Neuronal stem cell (in vitro differentiated cells): ENCODE measurements at regions not wholly inside any gene's neighbourhood (a gene's known extent, or its start where the extent isn't known, plus 50 kb on each side); places are given as distances from the start of the nearest gene placed in this dataset.

ENCODE experiments used
- DNase-seq: peaks from one replicate; pipeline ENCODE4 v3.0.0-alpha.2; 2013; ENCODE audit warnings: low spot score
- H2AFZ ChIP-seq: one replicate; pipeline ENCODE4 v1.6.1; 2013; ENCODE audit warnings: mild to moderate bottlenecking, low read length, inconsistent platforms
- H2AK5ac ChIP-seq: 2 replicates; pipeline ENCODE4 v1.6.1; 2013; ENCODE audit warnings: low read depth, mild to moderate bottlenecking, inconsistent platforms, low read length, moderate library complexity, mixed read lengths
- H2BK120ac ChIP-seq: 2 replicates; pipeline ENCODE4 v1.6.1; 2013; ENCODE audit warnings: low read depth, mild to moderate bottlenecking, inconsistent platforms, low read length, moderate library complexity, mixed read lengths
- H2BK12ac ChIP-seq: one replicate; pipeline ENCODE4 v1.6.1; 2013; ENCODE audit warnings: low read length, inconsistent platforms
- H2BK15ac ChIP-seq: 2 replicates; pipeline ENCODE4 v1.6.1; 2013; ENCODE audit warnings: mild to moderate bottlenecking, low read length, inconsistent platforms, mixed read lengths
- H2BK5ac ChIP-seq: one replicate; pipeline ENCODE4 v1.6.1; 2013; ENCODE audit warnings: inconsistent platforms, mild to moderate bottlenecking, low read length, moderate library complexity
- H3K14ac ChIP-seq: one replicate; pipeline ENCODE4 v1.6.1; 2013; ENCODE audit warnings: low read length, inconsistent platforms
- H3K18ac ChIP-seq: 2 replicates; pipeline ENCODE4 v1.6.1; 2013; ENCODE audit warnings: low read length, inconsistent platforms
- H3K23ac ChIP-seq: 2 replicates; pipeline ENCODE4 v1.6.1; 2013; ENCODE audit warnings: low read depth, mild to moderate bottlenecking, mixed read lengths, low read length, inconsistent platforms; ENCODE audit not compliant: poor library complexity
- H3K27ac ChIP-seq: replicated peaks from 3 replicates; pipeline ENCODE4 v1.5.1; 2013; ENCODE audit warnings: low read length, inconsistent platforms
- H3K27me3 ChIP-seq, 3 experiments: 2 replicates each; pipeline ENCODE4 v1.6.1; 2013; ENCODE audit warnings: low read length in 3 of 3, mild to moderate bottlenecking in 2 of 3, inconsistent platforms in 1 of 3, low read depth in 1 of 3, mixed read lengths in 1 of 3, moderate library complexity in 1 of 3; ENCODE audit not compliant: control insufficient read depth in 3 of 3, insufficient read depth in 3 of 3
- H3K36me3 ChIP-seq, 2 donors: replicated peaks in 1 of 2; 2 replicates each; pipeline ENCODE4 v1.6.1; 2013; ENCODE audit warnings: low read length in 2 of 2; ENCODE audit not compliant: control insufficient read depth in 2 of 2, insufficient read depth in 2 of 2
- H3K4ac ChIP-seq: 2 replicates; pipeline ENCODE4 v1.6.1; 2013; ENCODE audit warnings: inconsistent platforms, mild to moderate bottlenecking, low read length, moderate library complexity
- H3K4me1 ChIP-seq, 2 donors: 1 replicate in 1 of 2; 2 replicates in 1 of 2; pipeline ENCODE4 v1.6.1; 2013; ENCODE audit warnings: low read length in 2 of 2, low read depth in 1 of 2; ENCODE audit not compliant: control insufficient read depth in 2 of 2, insufficient read depth in 1 of 2
- H3K4me2 ChIP-seq: one replicate; pipeline ENCODE4 v1.6.1; 2013; ENCODE audit warnings: mild to moderate bottlenecking, low read length, inconsistent platforms; ENCODE audit not compliant: insufficient read depth, poor library complexity, severe bottlenecking
- H3K4me3 ChIP-seq, 2 donors: 2 replicates each; pipeline ENCODE4 v1.5.1; 2013; ENCODE audit warnings: low read length in 2 of 2, mild to moderate bottlenecking in 2 of 2, inconsistent platforms in 1 of 2, moderate library complexity in 1 of 2
- H3K79me1 ChIP-seq: one replicate; pipeline ENCODE4 v1.6.1; 2013; ENCODE audit warnings: low read depth, mild to moderate bottlenecking, inconsistent platforms, low read length, moderate library complexity
- H3K9ac ChIP-seq: one replicate; pipeline ENCODE4 v1.6.1; 2013; ENCODE audit warnings: mild to moderate bottlenecking, low read depth, low read length, inconsistent platforms; ENCODE audit not compliant: poor library complexity
- H3K9me3 ChIP-seq, 2 donors: replicated peaks in 1 of 2; 2 replicates each; pipeline versions ENCODE3 to v1.6.1; 2013; ENCODE audit warnings: low read length in 2 of 2, mild to moderate bottlenecking in 2 of 2, inconsistent platforms in 1 of 2, low read depth in 1 of 2, mixed read lengths in 1 of 2, moderate library complexity in 1 of 2; ENCODE audit not compliant: control insufficient read depth in 2 of 2, insufficient read depth in 1 of 2
- H4K8ac ChIP-seq: one replicate; pipeline ENCODE4 v1.6.1; 2013; ENCODE audit warnings: low read depth, mild to moderate bottlenecking, inconsistent platforms, low read length, moderate library complexity
- H4K91ac ChIP-seq: one replicate; pipeline ENCODE4 v1.6.1; 2013; ENCODE audit warnings: low read length, low read depth, mild to moderate bottlenecking, inconsistent platforms; ENCODE audit not compliant: poor library complexity
- WGBS, 2 donors: extraction: QIAGEN DNeasy Blood & Tissue Kit; methylation state at CpG; one replicate each; pipeline ENCODE4 v1.1.7; 2013; ENCODE audit warnings: missing lambda C conversion rate in 2 of 2, mixed read lengths in 1 of 2; ENCODE audit not compliant: insufficient read length in 2 of 2, insufficient replicate concordance in 1 of 2; ENCODE audit errors: extremely low coverage in 2 of 2; 5-methylcytosine and 5-hydroxymethylcytosine counted together

DNA sequence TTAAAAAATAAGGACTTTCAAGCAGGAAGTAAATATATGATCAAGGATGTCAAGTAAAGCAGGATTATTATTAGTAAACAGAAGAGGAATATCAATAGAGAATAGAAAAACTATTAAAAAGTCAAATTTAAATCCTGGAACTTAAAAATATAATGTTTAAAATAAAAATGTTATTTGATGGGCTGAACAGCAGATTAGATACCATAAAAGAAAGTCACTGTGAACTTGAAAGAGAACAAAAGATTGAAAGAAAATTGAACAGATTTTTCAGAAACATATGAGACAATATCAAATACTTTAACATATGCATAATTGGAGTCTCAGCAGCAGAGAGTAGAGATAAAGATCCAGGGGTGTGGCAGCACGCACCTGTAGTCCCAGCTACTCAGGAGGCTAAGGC, 1213.7 kb upstream of the AUTS2 start:
- no CpG with 5 or more reads among the region's 1 CpG for WGBS, 2 donors
- Histone ChIP-seq H3K79me1 (no peaks in the 10 kb centered on the region), H2AFZ (no peak overlapping the region), H3K14ac (no peak overlapping the region), H4K8ac (no peak overlapping the region), H3K9me3 (no peaks in the 10 kb centered on the region), H3K4me2 (no peak overlapping the region), H3K27ac (no peak overlapping the region), H3K23ac (no peak overlapping the region), H3K18ac (no peak overlapping the region), H4K91ac (no peak overlapping the region), H3K4me3 (no peak overlapping the region), H3K4ac (no peak overlapping the region), H2BK15ac (no peak overlapping the region), H2BK5ac (no peak overlapping the region), H2BK120ac (no peak overlapping the region), H3K36me3 (no peaks in the 10 kb centered on the region), H2AK5ac (no peak overlapping the region), H3K27me3 (no peaks in the 10 kb centered on the region), H3K4me1 (no peaks in the 10 kb centered on the region), H2BK12ac (no peak overlapping the region), H3K9ac (no peak overlapping the region)
- DNase-seq: no peak

DNA sequence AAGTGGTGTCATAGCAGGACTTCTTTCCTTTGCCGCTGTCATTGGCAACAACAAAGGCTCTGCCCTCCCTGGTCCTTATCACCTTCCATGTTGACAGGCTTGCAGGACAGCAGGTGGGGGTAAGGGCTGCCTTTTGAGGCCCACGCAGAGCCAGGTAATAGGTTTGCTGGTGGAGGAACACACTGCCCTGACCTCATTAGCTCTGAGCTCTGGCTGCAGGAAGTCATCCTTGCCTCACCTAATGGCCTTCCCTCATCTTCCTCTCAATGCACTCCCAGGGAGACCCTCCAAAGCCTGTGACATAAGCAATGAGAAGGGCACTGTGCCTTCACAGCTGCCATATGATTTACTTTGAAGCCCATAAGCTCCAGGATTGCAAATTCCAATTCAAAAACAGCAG, 1205.2 kb upstream of the AUTS2 start:
- no peak overlapping the region for H2AK5ac ChIP-seq
- no peak overlapping the region for H3K9ac ChIP-seq
- no peak overlapping the region for H3K27ac ChIP-seq
- no peak overlapping the region for H3K14ac ChIP-seq
- H4K91ac ChIP-seq: no peak overlapping the region
- no peak overlapping the region for H2BK120ac ChIP-seq
- H2BK12ac ChIP-seq: no peak overlapping the region
- no peaks in the 10 kb centered on the region for H3K27me3 ChIP-seq
- no peak overlapping the region for H4K8ac ChIP-seq
- H3K79me1 ChIP-seq: no peaks in the 10 kb centered on the region
- no peak overlapping the region for H3K4ac ChIP-seq
- peak overlapping the region; percentile 77 for H3K18ac ChIP-seq
- no peak for DNase-seq
- no peaks in the 10 kb centered on the region for H3K4me1 ChIP-seq
- no CpG with 5 or more reads among the region's 2 CpGs for WGBS, 2 donors
- H3K23ac ChIP-seq: no peak overlapping the region
- no peak overlapping the region for H2BK5ac ChIP-seq
- no peak overlapping the region for H2AFZ ChIP-seq
- H3K4me3 ChIP-seq: no peak overlapping the region
- H3K36me3 ChIP-seq: no peaks in the 10 kb centered on the region
- no peak overlapping the region for H2BK15ac ChIP-seq
- H3K4me2 ChIP-seq: no peak overlapping the region
- no peaks in the 10 kb centered on the region for H3K9me3 ChIP-seq

DNA sequence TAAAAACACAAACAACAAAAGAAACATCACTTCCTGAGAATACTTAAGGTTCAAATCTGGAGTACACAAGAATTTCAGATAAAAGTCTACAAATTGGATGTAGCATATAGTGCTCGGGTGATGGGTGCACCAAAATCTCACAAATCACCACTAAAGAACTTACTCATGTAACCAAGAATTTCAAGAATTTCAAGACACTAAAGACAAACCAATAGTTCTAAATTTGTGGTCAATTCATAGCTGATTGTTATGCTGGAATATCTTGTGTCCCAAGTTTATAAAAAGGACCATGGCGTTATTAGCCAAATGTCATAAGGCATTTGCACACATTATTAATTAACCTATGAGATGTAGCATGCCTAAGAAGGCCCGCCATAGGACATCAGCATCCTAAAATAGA, 1204.1 kb upstream of the AUTS2 start:
- no peak overlapping the region for H3K9ac ChIP-seq
- no peak overlapping the region for H2BK120ac ChIP-seq
- no peak overlapping the region for H4K8ac ChIP-seq
- no peaks in the 10 kb centered on the region for H3K79me1 ChIP-seq
- no peak overlapping the region for H2BK5ac ChIP-seq
- no peak overlapping the region for H3K18ac ChIP-seq
- H3K4me3 ChIP-seq: no peak overlapping the region
- no peak overlapping the region for H3K4ac ChIP-seq
- H4K91ac ChIP-seq: no peak overlapping the region
- no peak overlapping the region for H2AFZ ChIP-seq
- WGBS, 2 donors: no CpG with 5 or more reads among the region's 3 CpGs
- H3K23ac ChIP-seq: no peak overlapping the region
- H3K27ac ChIP-seq: no peak overlapping the region
- H2BK15ac ChIP-seq: no peak overlapping the region
- no peaks in the 10 kb centered on the region for H3K4me1 ChIP-seq
- H2BK12ac ChIP-seq: no peak overlapping the region
- no peak overlapping the region for H3K14ac ChIP-seq
- H3K4me2 ChIP-seq: no peak overlapping the region
- H3K27me3 ChIP-seq: no peaks in the 10 kb centered on the region
- no peak for DNase-seq
- H2AK5ac ChIP-seq: no peak overlapping the region
- no peaks in the 10 kb centered on the region for H3K9me3 ChIP-seq
- no peaks in the 10 kb centered on the region for H3K36me3 ChIP-seq

DNA sequence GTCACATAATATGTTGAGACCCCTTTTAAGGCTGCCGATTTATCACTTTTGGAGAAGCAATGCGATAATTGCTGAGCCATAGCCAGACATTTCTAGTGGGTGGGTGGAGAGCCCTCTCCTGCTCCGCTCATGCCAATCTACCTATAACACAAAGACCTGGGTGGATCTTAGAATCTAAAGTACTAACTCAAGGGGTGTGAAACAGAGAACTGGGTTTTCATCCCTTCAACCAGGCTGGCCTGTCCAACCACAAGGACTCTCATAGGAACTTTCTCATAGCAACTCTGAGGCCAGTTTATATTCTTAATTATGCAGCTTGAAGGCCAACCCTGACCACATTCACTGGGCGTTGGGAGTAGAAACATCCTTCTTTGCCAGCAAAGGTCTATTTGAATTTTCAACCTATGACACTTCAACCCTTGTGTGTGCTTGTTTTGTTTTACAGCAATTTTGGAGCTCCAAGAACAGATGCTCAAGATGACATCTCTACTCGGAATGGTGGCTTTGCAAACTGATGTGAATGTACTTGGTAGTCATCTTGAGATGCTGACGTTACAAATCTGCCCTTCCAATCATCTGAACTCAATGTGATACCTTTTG, 1198.2 kb upstream of the AUTS2 start:
- Histone ChIP-seq H2BK12ac (no peak overlapping the region), H3K79me1 (no peaks in the 10 kb centered on the region), H2BK120ac (no peak overlapping the region), H3K9ac (no peak overlapping the region), H3K36me3 (no peaks in the 10 kb centered on the region), H3K4me3 (no peak overlapping the region), H3K4me2 (no peak overlapping the region), H3K9me3 (no peaks in the 10 kb centered on the region), H4K8ac (no peak overlapping the region), H3K14ac (no peak overlapping the region), H3K27ac (no peak overlapping the region), H2AFZ (no peak overlapping the region), H3K18ac (no peak overlapping the region), H3K23ac (no peak overlapping the region), H4K91ac (no peak overlapping the region), H2BK5ac (no peak overlapping the region), H3K4me1 (no peaks in the 10 kb centered on the region), H3K4ac (no peak overlapping the region), H3K27me3 (no peaks in the 10 kb centered on the region), H2AK5ac (no peak overlapping the region), H2BK15ac (no peak overlapping the region)
- no CpG with 5 or more reads among the region's 6 CpGs for WGBS, 2 donors
- DNase-seq: no peak
